GM21390 (cell line): ENCODE measurements at regions not wholly inside any gene's neighbourhood (a gene's known extent, or its start where the extent isn't known, plus 50 kb on each side); places are given as distances from the start of the nearest gene placed in this dataset.
"Not testable (repeated sequence)": the region's sequence is repeated elsewhere in the genome, so short reads cannot be mapped to it uniquely, and the experiment has no call there.

Experiments used
- ATAC-seq: cut with Tn5 transposase; IDR thresholded peaks from one replicate; pipeline ENCODE4 v1.9.1; 2021; ENCODE audit not compliant: unreplicated experiment

- no peak for ATAC-seq
Measured at GRCh38 chr6:4224067-4224978, 88.9 kb upstream of the ECI2 start.

- no peak for ATAC-seq
Measured at GRCh38 chr6:4220558-4220957, 85.2 kb upstream of the ECI2 start.

- ATAC-seq, result not testable (repeated sequence)
Measured at GRCh38 chr6:4218619-4219317, 83.4 kb upstream of the ECI2 start.

GRCh38 chr6:4212588-4212987, 77.2 kb upstream of the ECI2 start:
- ATAC-seq, result no peak

- peak; percentile 65 for ATAC-seq
Measured at GRCh38 chr6:4210629-4211419, 75.4 kb upstream of the ECI2 start.

GRCh38 chr6:4209196-4209595, 73.8 kb upstream of the ECI2 start:
- no peak for ATAC-seq

- ATAC-seq, result no peak
Measured at GRCh38 chr6:4208158-4208557, 72.8 kb upstream of the ECI2 start.

- not testable (repeated sequence) for ATAC-seq
Measured at GRCh38 chr6:4203642-4204417, 68.5 kb upstream of the ECI2 start.

- no peak for ATAC-seq
Measured at GRCh38 chr6:4192627-4193026, 57.3 kb upstream of the ECI2 start.

- no peak for ATAC-seq
Measured at GRCh38 chr6:4192173-4192572, 56.8 kb upstream of the ECI2 start.

- ATAC-seq, result no peak
Measured at GRCh38 chr6:4191271-4191721, 55.9 kb upstream of the ECI2 start.

- no peak for ATAC-seq
Measured at GRCh38 chr6:4189249-4189648, 53.9 kb upstream of the ECI2 start.

- ATAC-seq, result no peak
Measured at GRCh38 chr6:4188801-4189200, 53.4 kb upstream of the ECI2 start.

- ATAC-seq, result no peak
Measured at GRCh38 chr6:4187480-4187879, 52.1 kb upstream of the ECI2 start.

GRCh38 chr6:4186385-4186784, 51.0 kb upstream of the ECI2 start:
- no peak for ATAC-seq

GRCh38 chr6:4185846-4186245, 50.5 kb upstream of the ECI2 start:
- no peak for ATAC-seq

GRCh38 chr6:4185419-4185818, 50.0 kb upstream of the ECI2 start:
- ATAC-seq, result no peak
